Gastroesophageal sphincter (tissue), 4 donors: ENCODE measurements at regions not wholly inside any gene's neighbourhood (a gene's known extent, or its start where the extent isn't known, plus 50 kb on each side); places are given as distances from the start of the nearest gene placed in this dataset.

Source experiments
- ATAC-seq: fragments of 150-250 bp; one replicate; pipeline ENCODE4 v1.9.1; 2016; ENCODE audit warnings: mild to moderate bottlenecking, moderate library complexity
- H3K27ac ChIP-seq, 4 donors: fragments of 200-600 bp; sonication (generic) in 3 of 4; 1 replicate in 3 of 4; 2 replicates in 1 of 4; pipeline ENCODE4 v1.5.1; 2016 to 2019
- H3K27me3 ChIP-seq: fragments of 200-600 bp; sonication (generic); one replicate; pipeline ENCODE4 v1.5.1; 2019
- H3K36me3 ChIP-seq, 2 donors: fragments of 200-600 bp; sonication (generic); one replicate each; pipeline ENCODE4 v1.5.1; 2019; ENCODE audit warnings: control low read depth in 1 of 2
- H3K4me1 ChIP-seq, 3 donors: fragments of 200-600 bp; sonication (generic); 1 replicate in 2 of 3; 2 replicates in 1 of 3; pipeline ENCODE4 v1.5.1; 2016 to 2019; ENCODE audit warnings: control low read depth in 2 of 3
- H3K4me3 ChIP-seq, 2 donors: fragments of 200-600 bp; sonication (generic); one replicate each; pipeline ENCODE4 v1.5.1; 2019; ENCODE audit warnings: mild to moderate bottlenecking in 1 of 2, moderate library complexity in 1 of 2
- H3K9me3 ChIP-seq, 3 donors: fragments of 200-600 bp; sonication (generic); one replicate each; pipeline ENCODE4 v1.5.1; 2017 to 2019; ENCODE audit warnings: control low read depth in 2 of 3
- CTCF ChIP-seq, 4 experiments: fragments of 200-600 bp in 2 of 4; fragments of 450-650 bp in 2 of 4; sonication (generic) in 1 of 4; IDR thresholded peaks; one replicate each; pipeline ENCODE4 v1.5.1; 2017 to 2019; ENCODE audit warnings: antibody characterized with exemption in 4 of 4, mild to moderate bottlenecking in 2 of 4, moderate library complexity in 2 of 4
- EP300 ChIP-seq: sonication (generic); formaldehyde crosslinking; IDR thresholded peaks from one replicate; pipeline ENCODE4 v1.6.1; 2017; ENCODE audit warnings: antibody characterized with exemption, mild to moderate bottlenecking
- POLR2A ChIP-seq, 2 donors: fragments of 450-650 bp; IDR thresholded peaks; one replicate each; pipeline ENCODE4 v1.6.1; 2017; ENCODE audit warnings: antibody characterized with exemption in 2 of 2, mild to moderate bottlenecking in 2 of 2, moderate library complexity in 1 of 2
- POLR2AphosphoS5 ChIP-seq: sonication (generic); formaldehyde crosslinking; IDR thresholded peaks from one replicate; pipeline ENCODE4 v1.6.1; 2017; ENCODE audit warnings: antibody characterized with exemption
- WGBS, 2 donors: methylation state at CpG; one replicate each; pipeline ENCODE4 v1.1.5; 2018; ENCODE audit warnings: low coverage in 1 of 2; 5-methylcytosine and 5-hydroxymethylcytosine counted together

GRCh38 chr10:10914144-10914543 is 103.5 kb upstream of the CELF2 start:
- Histone ChIP-seq H3K27me3 (no peaks in the 10 kb centered on the region), H3K36me3 (no peaks in the 10 kb centered on the region), H3K27ac (peak overlapping the region in 3 of 4 donors; percentile 73 to 79 (median 75)), H3K4me3 (no peak overlapping the region), H3K9me3 (no peaks in the 10 kb centered on the region), H3K4me1 (peaks cover 0 to 50% (median 4%) of the 10 kb centered on the region in 3 donors)
- ATAC-seq = peak; percentile 46
- TF ChIP-seq POLR2AphosphoS5 (peak; percentile 42), CTCF (IDR thresholded peaks at IDR 0.05) (no peak)
- 13 to 37% methylated on average over 4 of the region's 4 CpGs for WGBS, 2 donors

- Histone ChIP-seq H3K9me3 (no peaks in the 10 kb centered on the region), H3K36me3 (no peaks in the 10 kb centered on the region), H3K27ac (no peak overlapping the region), H3K4me3 (no peak overlapping the region), H3K4me1 (peaks cover 0 to 50% (median 4%) of the 10 kb centered on the region in 3 donors), H3K27me3 (no peaks in the 10 kb centered on the region)
- TF ChIP-seq CTCF (IDR thresholded peaks at IDR 0.05) = no peak
- ATAC-seq = no peak
Observed at GRCh38 chr10:10915215-10915614, 102.5 kb upstream of the CELF2 start.

- Histone ChIP-seq H3K27me3 (no peaks in the 10 kb centered on the region), H3K27ac (no peak overlapping the region), H3K4me1 (peaks cover 0 to 39% (median 4%) of the 10 kb centered on the region in 3 donors), H3K9me3 (no peaks in the 10 kb centered on the region), H3K4me3 (no peak overlapping the region), H3K36me3 (no peaks in the 10 kb centered on the region)
- peak; percentile 30 for ATAC-seq
- WGBS, 2 donors = 92% methylated on average over 1 of the region's 1 CpG; no CpG with 5 or more reads in 1 of the 2 donors
- no peak for TF ChIP-seq EP300
- TF ChIP-seq POLR2AphosphoS5 = no peak
- no peak for TF ChIP-seq CTCF (IDR thresholded peaks at IDR 0.05)
- no peak for TF ChIP-seq POLR2A (IDR thresholded peaks at IDR 0.05)
Observed at GRCh38 chr10:10917031-10917430, 100.6 kb upstream of the CELF2 start.

- H3K4me1 ChIP-seq = peaks cover 0 to 12% (median 0%) of the 10 kb centered on the region in 3 donors
- no peak overlapping the region for H3K4me3 ChIP-seq
- H3K9me3 ChIP-seq = no peaks in the 10 kb centered on the region
- WGBS, 2 donors = 68 to 73% methylated on average over 5 of the region's 5 CpGs
- H3K27ac ChIP-seq = no peak overlapping the region
- no peak for ATAC-seq
- TF ChIP-seq POLR2AphosphoS5 (no peak), EP300 (no peak), CTCF (IDR thresholded peaks at IDR 0.05) (no peak), POLR2A (IDR thresholded peaks at IDR 0.05) (no peak)
- H3K36me3 ChIP-seq = no peaks in the 10 kb centered on the region
- no peaks in the 10 kb centered on the region for H3K27me3 ChIP-seq
Observed at GRCh38 chr10:10919976-10920375, 97.7 kb upstream of the CELF2 start.

GRCh38 chr10:10921826-10922461 is 95.7 kb upstream of the CELF2 start:
- ATAC-seq = no peak
- H3K36me3 ChIP-seq = no peaks in the 10 kb centered on the region
- no peak overlapping the region for H3K4me3 ChIP-seq
- H3K4me1 ChIP-seq = no peaks in the 10 kb centered on the region
- no peak for TF ChIP-seq CTCF (IDR thresholded peaks at IDR 0.05)
- no peak for TF ChIP-seq POLR2AphosphoS5
- no peak for TF ChIP-seq POLR2A (IDR thresholded peaks at IDR 0.05)
- no peak for TF ChIP-seq EP300
- no peaks in the 10 kb centered on the region for H3K27me3 ChIP-seq
- H3K27ac ChIP-seq = peak overlapping the region in 3 of 4 donors; percentile 26 to 48 (median 41)
- no peaks in the 10 kb centered on the region for H3K9me3 ChIP-seq
- WGBS, 2 donors = 46 to 60% methylated on average over 11 of the region's 12 CpGs
